ENCODE measurements at regions not wholly inside any gene's neighbourhood (a gene's known extent, or its start where the extent isn't known, plus 50 kb on each side); places are given as distances from the start of the nearest gene placed in this dataset.

GRCh38 chr21:15531986-15532385 is 197.8 kb upstream of the USP25 start:
- Histone ChIP-seq H3K4me3 (ENCODE audit: insufficient read depth, low read depth, low read length, poor library complexity, severe bottlenecking) (no peak overlapping the region), H3K9me3 (ENCODE audit: control insufficient read depth, low read length) (no peaks in the 10 kb centered on the region), H3K36me3 (ENCODE audit: control insufficient read depth, insufficient read depth, low read length) (no peaks in the 10 kb centered on the region), H3K27me3 (replicated peaks; ENCODE audit: control insufficient read depth, insufficient read depth, low read length, poor library complexity, severe bottlenecking) (no peaks in the 10 kb centered on the region), H3K27ac (ENCODE audit: insufficient read depth, low read length, poor library complexity, severe bottlenecking) (no peak overlapping the region), H3K4me1 (ENCODE audit: control insufficient read depth, insufficient read depth, low read length, poor library complexity, severe bottlenecking) (peaks cover 4% of the 10 kb centered on the region)
- DNase-seq = no peak

- peaks cover 4% of the 10 kb centered on the region for H3K4me1 ChIP-seq (ENCODE audit: control insufficient read depth, insufficient read depth, low read length, poor library complexity, severe bottlenecking)
- DNase-seq = no peak
- H3K4me3 ChIP-seq (ENCODE audit: insufficient read depth, low read depth, low read length, poor library complexity, severe bottlenecking) = no peak overlapping the region
- no peaks in the 10 kb centered on the region for H3K27me3 ChIP-seq (replicated peaks; ENCODE audit: control insufficient read depth, insufficient read depth, low read length, poor library complexity, severe bottlenecking)
- H3K36me3 ChIP-seq (ENCODE audit: control insufficient read depth, insufficient read depth, low read length) = no peaks in the 10 kb centered on the region
- no peaks in the 10 kb centered on the region for H3K9me3 ChIP-seq (ENCODE audit: control insufficient read depth, low read length)
- H3K27ac ChIP-seq (ENCODE audit: insufficient read depth, low read length, poor library complexity, severe bottlenecking) = no peak overlapping the region
Measured at GRCh38 chr21:15533618-15534017, 196.2 kb upstream of the USP25 start.

- Histone ChIP-seq H3K36me3 (ENCODE audit: control insufficient read depth, insufficient read depth, low read length) (no peaks in the 10 kb centered on the region), H3K27me3 (replicated peaks; ENCODE audit: control insufficient read depth, insufficient read depth, low read length, poor library complexity, severe bottlenecking) (no peaks in the 10 kb centered on the region), H3K27ac (ENCODE audit: insufficient read depth, low read length, poor library complexity, severe bottlenecking) (no peak overlapping the region), H3K9me3 (ENCODE audit: control insufficient read depth, low read length) (no peaks in the 10 kb centered on the region), H3K4me3 (ENCODE audit: insufficient read depth, low read depth, low read length, poor library complexity, severe bottlenecking) (no peak overlapping the region), H3K4me1 (ENCODE audit: control insufficient read depth, insufficient read depth, low read length, poor library complexity, severe bottlenecking) (peaks cover 4% of the 10 kb centered on the region)
- no peak for DNase-seq
Measured at GRCh38 chr21:15534450-15534886, 195.3 kb upstream of the USP25 start.

GRCh38 chr21:15539376-15539775 is 190.4 kb upstream of the USP25 start:
- DNase-seq = no peak
- peaks cover 3% of the 10 kb centered on the region for H3K4me1 ChIP-seq (ENCODE audit: control insufficient read depth, insufficient read depth, low read length, poor library complexity, severe bottlenecking)
- H3K4me3 ChIP-seq (ENCODE audit: insufficient read depth, low read depth, low read length, poor library complexity, severe bottlenecking) = no peak overlapping the region
- H3K9me3 ChIP-seq (ENCODE audit: control insufficient read depth, low read length) = no peaks in the 10 kb centered on the region
- no peak overlapping the region for H3K27ac ChIP-seq (ENCODE audit: insufficient read depth, low read length, poor library complexity, severe bottlenecking)
- no peaks in the 10 kb centered on the region for H3K27me3 ChIP-seq (replicated peaks; ENCODE audit: control insufficient read depth, insufficient read depth, low read length, poor library complexity, severe bottlenecking)
- no peaks in the 10 kb centered on the region for H3K36me3 ChIP-seq (ENCODE audit: control insufficient read depth, insufficient read depth, low read length)

GRCh38 chr21:15543473-15543872 is 186.3 kb upstream of the USP25 start:
- Histone ChIP-seq H3K27ac (ENCODE audit: insufficient read depth, low read length, poor library complexity, severe bottlenecking) (no peak overlapping the region), H3K9me3 (ENCODE audit: control insufficient read depth, low read length) (no peaks in the 10 kb centered on the region), H3K4me3 (ENCODE audit: insufficient read depth, low read depth, low read length, poor library complexity, severe bottlenecking) (no peak overlapping the region), H3K27me3 (replicated peaks; ENCODE audit: control insufficient read depth, insufficient read depth, low read length, poor library complexity, severe bottlenecking) (no peaks in the 10 kb centered on the region), H3K36me3 (ENCODE audit: control insufficient read depth, insufficient read depth, low read length) (no peaks in the 10 kb centered on the region), H3K4me1 (ENCODE audit: control insufficient read depth, insufficient read depth, low read length, poor library complexity, severe bottlenecking) (no peaks in the 10 kb centered on the region)
- DNase-seq = no peak

DNA sequence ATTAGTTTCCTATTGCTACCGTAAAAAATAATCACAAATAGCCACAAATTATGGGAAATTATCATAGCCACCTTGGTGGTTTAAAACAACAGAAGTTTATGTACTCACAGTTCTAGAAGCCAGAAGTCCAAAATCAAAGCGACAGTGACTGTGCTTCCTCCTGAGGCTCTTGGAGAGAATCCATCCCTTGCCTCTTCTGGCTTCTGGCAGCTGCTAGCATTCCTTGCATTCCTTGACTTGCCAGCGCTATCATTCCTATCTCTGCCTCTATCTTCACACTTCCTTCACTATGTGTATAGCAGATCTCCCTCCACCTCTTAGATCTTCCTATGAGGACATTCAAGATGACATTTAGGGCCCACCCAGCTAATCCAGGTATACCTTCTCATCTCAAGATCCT is 180.1 kb upstream of the USP25 start:
- no peak for DNase-seq
- no peaks in the 10 kb centered on the region for H3K36me3 ChIP-seq (ENCODE audit: control insufficient read depth, insufficient read depth, low read length)
- no peaks in the 10 kb centered on the region for H3K9me3 ChIP-seq (ENCODE audit: control insufficient read depth, low read length)
- peaks cover 3% of the 10 kb centered on the region for H3K4me1 ChIP-seq (ENCODE audit: control insufficient read depth, insufficient read depth, low read length, poor library complexity, severe bottlenecking)
- no peak overlapping the region for H3K4me3 ChIP-seq (ENCODE audit: insufficient read depth, low read depth, low read length, poor library complexity, severe bottlenecking)
- H3K27ac ChIP-seq (ENCODE audit: insufficient read depth, low read length, poor library complexity, severe bottlenecking) = no peak overlapping the region
- no peaks in the 10 kb centered on the region for H3K27me3 ChIP-seq (replicated peaks; ENCODE audit: control insufficient read depth, insufficient read depth, low read length, poor library complexity, severe bottlenecking)

GRCh38 chr21:15552914-15553494 is 176.8 kb upstream of the USP25 start:
- Histone ChIP-seq H3K27me3 (replicated peaks; ENCODE audit: control insufficient read depth, insufficient read depth, low read length, poor library complexity, severe bottlenecking) (no peaks in the 10 kb centered on the region), H3K4me1 (ENCODE audit: control insufficient read depth, insufficient read depth, low read length, poor library complexity, severe bottlenecking) (peaks cover 3% of the 10 kb centered on the region), H3K4me3 (ENCODE audit: insufficient read depth, low read depth, low read length, poor library complexity, severe bottlenecking) (no peak overlapping the region), H3K9me3 (ENCODE audit: control insufficient read depth, low read length) (no peaks in the 10 kb centered on the region), H3K36me3 (ENCODE audit: control insufficient read depth, insufficient read depth, low read length) (no peaks in the 10 kb centered on the region), H3K27ac (ENCODE audit: insufficient read depth, low read length, poor library complexity, severe bottlenecking) (no peak overlapping the region)
- no peak for DNase-seq

DNA sequence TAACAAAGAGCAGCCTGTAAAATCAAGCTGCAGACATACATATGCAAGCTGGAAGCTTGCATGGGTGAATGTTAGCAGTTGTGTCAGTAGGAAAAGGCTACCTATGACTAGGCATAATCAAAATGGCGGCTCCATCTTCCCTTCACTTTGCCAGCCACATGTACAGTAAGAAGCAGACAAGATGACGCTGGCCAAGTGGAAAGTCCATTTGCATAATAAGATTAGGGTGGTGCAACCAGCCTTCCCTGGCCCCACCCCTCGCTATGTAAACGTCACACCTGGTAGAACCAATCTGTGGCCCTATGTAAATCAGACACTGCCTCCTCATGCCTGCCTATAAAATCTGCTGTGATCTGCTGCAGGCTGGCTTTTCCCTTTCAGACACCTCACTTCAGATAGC is 171.9 kb upstream of the USP25 start:
- H3K27ac ChIP-seq (ENCODE audit: insufficient read depth, low read length, poor library complexity, severe bottlenecking) = no peak overlapping the region
- no peak for DNase-seq
- H3K9me3 ChIP-seq (ENCODE audit: control insufficient read depth, low read length) = no peaks in the 10 kb centered on the region
- no peaks in the 10 kb centered on the region for H3K27me3 ChIP-seq (replicated peaks; ENCODE audit: control insufficient read depth, insufficient read depth, low read length, poor library complexity, severe bottlenecking)
- no peak overlapping the region for H3K4me3 ChIP-seq (ENCODE audit: insufficient read depth, low read depth, low read length, poor library complexity, severe bottlenecking)
- H3K4me1 ChIP-seq (ENCODE audit: control insufficient read depth, insufficient read depth, low read length, poor library complexity, severe bottlenecking) = no peaks in the 10 kb centered on the region
- H3K36me3 ChIP-seq (ENCODE audit: control insufficient read depth, insufficient read depth, low read length) = no peaks in the 10 kb centered on the region

- Histone ChIP-seq H3K4me3 (ENCODE audit: insufficient read depth, low read depth, low read length, poor library complexity, severe bottlenecking) (no peak overlapping the region), H3K36me3 (ENCODE audit: control insufficient read depth, insufficient read depth, low read length) (no peaks in the 10 kb centered on the region), H3K4me1 (ENCODE audit: control insufficient read depth, insufficient read depth, low read length, poor library complexity, severe bottlenecking) (no peaks in the 10 kb centered on the region), H3K27ac (ENCODE audit: insufficient read depth, low read length, poor library complexity, severe bottlenecking) (no peak overlapping the region), H3K9me3 (ENCODE audit: control insufficient read depth, low read length) (no peaks in the 10 kb centered on the region), H3K27me3 (replicated peaks; ENCODE audit: control insufficient read depth, insufficient read depth, low read length, poor library complexity, severe bottlenecking) (no peaks in the 10 kb centered on the region)
- DNase-seq = no peak
Measured at GRCh38 chr21:15558884-15559283, 170.9 kb upstream of the USP25 start.

DNA sequence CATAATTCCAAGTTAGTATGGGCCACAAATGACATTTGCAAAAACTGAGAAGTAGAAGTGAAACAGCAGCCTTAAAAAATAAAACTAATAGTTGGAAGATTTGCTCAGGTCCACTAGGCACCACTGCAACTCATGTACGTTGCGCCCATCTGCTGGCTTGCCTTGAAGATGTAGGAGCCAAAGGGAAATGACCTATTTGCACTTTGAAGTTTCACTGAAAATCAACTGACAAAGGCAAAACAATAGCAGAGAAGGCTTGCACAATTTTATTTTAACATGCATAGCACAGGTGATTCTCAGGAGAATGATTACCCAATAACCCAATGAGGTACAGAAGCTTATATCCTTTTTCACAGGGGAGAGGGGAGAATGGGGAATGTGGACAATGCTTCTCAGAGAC is 170.1 kb upstream of the USP25 start:
- Histone ChIP-seq H3K27me3 (replicated peaks; ENCODE audit: control insufficient read depth, insufficient read depth, low read length, poor library complexity, severe bottlenecking) (no peaks in the 10 kb centered on the region), H3K27ac (ENCODE audit: insufficient read depth, low read length, poor library complexity, severe bottlenecking) (no peak overlapping the region), H3K4me1 (ENCODE audit: control insufficient read depth, insufficient read depth, low read length, poor library complexity, severe bottlenecking) (no peaks in the 10 kb centered on the region), H3K4me3 (ENCODE audit: insufficient read depth, low read depth, low read length, poor library complexity, severe bottlenecking) (no peak overlapping the region), H3K36me3 (ENCODE audit: control insufficient read depth, insufficient read depth, low read length) (no peaks in the 10 kb centered on the region), H3K9me3 (ENCODE audit: control insufficient read depth, low read length) (no peaks in the 10 kb centered on the region)
- no peak for DNase-seq
